NCI-H460 (cell line): ENCODE measurements at regions not wholly inside any gene's neighbourhood (a gene's known extent, or its start where the extent isn't known, plus 50 kb on each side); places are given as distances from the start of the nearest gene placed in this dataset.
"Not testable (repeated sequence)": the region's sequence is repeated elsewhere in the genome, so short reads cannot be mapped to it uniquely, and the experiment has no call there.

ENCODE experiments used
- DNase-seq: peaks from one replicate; pipeline ENCODE4 v3.0.0-alpha.2; 2016; ENCODE audit warnings: low read depth; ENCODE audit errors: extremely low read depth

DNA sequence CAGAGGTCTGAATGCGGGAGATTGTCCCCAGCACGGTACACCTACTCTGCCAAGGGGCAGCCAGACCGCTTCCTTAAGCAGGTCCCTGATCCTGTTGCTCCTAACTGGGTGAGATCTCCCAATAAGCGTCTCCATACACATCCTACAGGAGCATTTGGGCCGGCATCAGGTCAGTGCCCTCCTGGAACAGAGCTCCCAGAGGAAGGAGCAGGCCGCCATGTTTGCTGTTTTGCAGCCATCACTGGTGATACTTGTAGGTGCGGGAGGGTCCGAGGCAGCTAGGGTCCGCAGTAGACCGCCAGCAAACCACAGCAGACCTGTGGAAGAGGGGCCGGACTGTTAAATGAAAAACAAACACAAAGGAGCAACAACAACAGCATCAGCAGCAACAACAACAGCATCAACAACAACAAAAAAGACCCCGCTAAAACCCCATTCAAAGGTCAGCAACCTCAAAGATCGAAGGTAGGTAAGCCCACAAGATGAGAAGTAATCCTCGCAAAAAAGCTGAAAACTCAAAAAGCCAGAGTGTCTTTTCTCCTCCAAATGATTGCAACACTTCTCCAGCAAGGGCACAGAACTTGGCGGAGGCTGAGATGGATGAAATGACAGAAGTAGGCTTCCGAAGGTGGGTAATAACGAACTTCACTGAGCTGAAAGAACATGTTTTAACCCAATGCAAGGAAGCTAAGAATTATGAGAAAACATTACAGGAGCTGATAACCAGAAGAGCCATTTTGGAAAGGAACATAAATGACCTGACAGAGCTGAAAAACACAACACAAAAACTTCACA is 79.0 kb upstream of the CDH7 start:
- no peak for DNase-seq

DNA sequence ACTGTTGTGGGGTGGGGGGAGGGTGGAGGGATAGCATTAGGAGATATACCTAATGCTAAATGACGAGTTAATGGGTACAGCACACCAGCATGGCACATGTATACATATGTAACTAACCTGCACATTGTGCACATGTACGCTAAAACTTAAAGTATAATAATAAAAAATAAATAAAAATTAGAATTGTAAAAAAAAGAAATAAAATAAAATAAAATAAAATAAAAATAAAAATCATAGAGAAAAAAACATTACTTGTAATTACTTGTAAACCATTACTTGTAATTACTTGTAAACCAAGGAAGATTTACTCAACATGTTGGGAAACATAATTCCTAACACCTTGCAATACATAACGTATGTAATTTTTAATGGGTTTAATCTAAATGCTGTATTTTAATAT is 80.7 kb upstream of the CDH7 start:
- not testable (repeated sequence) for DNase-seq

DNA sequence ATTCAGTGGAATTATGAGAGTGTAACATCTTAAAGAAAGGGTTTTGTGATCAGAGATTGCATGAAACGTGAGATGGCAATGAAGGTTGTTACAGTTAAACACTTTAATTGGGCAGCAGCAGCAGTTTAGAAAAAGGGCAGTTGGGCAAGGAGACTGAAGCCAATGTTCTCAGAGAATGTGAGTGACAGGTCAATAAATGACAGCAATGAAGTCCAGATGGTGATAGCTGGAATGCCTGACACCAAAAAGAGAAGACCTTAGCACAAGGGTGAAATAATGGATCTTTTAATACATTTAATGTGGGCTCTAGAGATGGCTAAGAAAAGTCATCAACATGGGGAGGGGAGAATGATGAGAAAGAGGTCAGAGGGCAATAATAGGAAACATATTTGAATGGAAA is 89.4 kb upstream of the CDH7 start:
- DNase-seq: no peak

DNA sequence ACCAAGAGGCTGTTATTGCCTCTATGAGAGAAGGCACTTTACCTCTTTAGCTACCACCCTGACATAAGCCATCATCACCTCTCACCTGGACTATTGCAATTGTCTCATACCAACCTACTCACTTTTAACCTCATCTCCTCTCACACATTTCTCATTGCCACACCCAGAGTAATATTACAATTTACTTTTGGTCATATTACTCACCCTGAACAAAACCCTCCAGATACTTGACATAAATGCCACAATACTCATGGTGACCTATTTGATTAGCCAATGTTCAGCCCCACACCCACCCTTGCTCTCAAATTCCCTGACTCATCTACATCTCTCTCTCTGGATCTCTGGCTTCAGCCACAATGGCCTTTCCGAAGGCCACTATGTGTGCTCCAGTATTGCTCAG is 90.9 kb upstream of the CDH7 start:
- DNase-seq: no peak

DNA sequence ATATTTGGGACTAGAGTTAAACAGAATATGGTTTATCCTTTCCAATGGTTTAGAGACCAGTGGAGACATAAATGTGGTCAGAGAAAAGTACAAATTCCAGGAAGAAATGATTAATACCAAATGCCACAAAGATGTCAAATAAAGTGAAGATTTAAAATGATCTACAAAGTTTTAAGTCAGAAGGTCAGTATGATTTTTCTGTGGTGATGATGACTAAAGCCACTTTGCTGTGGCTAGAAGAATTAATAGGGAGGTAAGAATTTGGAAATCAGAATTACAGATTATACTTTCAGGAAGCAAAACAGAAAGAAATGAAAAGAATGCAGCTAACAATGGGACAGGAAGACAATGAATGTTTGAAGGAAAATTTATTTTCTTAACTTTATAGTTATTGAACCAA is 91.5 kb upstream of the CDH7 start:
- DNase-seq: no peak

DNA sequence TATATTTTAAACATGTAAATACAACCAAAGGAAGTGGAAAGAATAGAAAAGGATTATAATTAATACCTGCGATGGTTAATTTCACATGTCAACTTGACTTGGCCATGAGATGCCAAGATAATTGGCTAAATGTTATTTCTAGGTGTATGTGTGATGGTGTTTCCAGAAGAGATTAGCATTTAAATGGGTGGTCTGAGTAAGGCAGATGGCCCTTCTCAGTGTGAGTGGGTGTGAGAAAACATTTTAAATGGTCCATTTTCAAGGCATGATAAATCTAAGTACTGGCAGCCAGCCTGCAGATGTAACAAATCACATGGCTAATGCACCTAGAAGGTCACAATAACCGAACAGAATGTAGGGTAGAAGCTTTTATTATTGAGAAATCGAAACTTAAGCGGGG is 99.6 kb upstream of the CDH7 start:
- DNase-seq: no peak

DNA sequence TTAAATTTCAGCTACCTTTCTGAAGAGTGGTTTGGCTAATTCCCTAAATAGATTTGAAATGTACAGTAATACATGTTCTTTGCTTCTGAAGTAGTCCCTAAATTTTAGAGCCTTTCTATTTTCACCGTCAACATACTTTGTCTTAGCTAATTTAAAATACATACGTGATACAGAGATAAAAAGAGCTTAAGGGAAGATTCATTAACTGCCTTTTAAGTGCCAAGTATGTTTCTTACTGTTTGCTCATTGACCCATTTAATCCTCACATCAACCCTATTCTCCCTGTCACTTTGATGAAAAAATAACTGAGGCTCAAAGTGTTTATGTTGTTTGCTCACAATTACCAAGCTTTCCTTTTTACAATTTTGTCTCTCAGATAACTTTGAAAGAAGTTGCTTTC is 118.6 kb upstream of the CDH7 start:
- no peak for DNase-seq

DNA sequence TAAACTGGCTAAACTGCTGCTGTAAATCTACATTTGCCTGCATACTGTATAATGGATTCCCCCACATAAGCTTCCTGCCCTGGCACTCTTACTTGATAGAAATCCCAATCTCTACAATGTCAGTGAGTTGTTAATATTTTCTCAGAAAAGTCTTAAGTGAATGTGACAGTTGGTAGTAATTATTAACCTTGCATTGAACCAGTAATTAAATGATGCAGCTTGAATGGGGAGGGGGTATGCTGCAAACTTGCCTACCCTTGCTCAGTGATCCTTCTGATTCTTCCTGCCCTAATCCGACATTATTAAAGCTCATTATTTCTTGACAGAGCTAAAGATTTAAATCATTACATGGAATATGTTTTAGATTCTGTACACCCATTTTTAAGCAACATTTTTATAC is 119.0 kb upstream of the CDH7 start:
- DNase-seq: no peak

DNA sequence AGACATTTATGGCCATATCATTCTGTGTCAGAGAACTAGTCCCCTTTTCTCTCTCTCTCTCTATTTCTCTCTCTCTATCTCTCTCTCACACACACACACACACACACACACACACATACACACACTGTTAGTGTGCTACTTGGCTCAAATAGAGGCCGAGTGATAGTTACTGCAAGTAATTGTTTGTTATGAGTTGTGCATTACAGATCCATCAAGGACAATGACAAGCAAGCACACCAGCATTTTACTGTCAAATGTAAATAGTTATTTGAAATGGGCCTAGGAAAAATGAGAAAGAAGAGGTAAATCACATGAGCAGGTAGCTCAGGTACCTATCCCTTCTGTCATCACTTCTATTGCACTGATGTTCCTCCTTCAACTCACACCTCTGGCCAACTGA is 122.4 kb upstream of the CDH7 start:
- no peak for DNase-seq

DNA sequence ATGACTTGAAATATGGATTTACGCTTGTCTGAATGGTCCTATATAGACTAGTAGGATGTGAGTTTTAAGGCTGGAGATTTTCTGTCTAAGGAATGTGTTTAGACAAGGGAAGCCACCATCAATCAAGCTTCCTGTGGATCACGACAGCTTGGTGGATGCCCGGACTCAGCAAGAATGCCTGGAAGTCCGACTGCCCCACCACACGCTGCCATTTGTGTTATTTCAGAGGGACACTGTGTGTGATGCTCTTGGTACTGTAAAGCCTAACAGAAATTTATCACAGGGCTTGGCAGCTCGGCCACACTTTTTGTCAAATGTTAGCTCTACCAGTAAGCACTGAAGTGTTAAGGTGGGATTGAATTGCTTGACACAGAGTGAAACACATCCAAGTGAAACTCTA is 127.1 kb upstream of the CDH7 start:
- DNase-seq: no peak

DNA sequence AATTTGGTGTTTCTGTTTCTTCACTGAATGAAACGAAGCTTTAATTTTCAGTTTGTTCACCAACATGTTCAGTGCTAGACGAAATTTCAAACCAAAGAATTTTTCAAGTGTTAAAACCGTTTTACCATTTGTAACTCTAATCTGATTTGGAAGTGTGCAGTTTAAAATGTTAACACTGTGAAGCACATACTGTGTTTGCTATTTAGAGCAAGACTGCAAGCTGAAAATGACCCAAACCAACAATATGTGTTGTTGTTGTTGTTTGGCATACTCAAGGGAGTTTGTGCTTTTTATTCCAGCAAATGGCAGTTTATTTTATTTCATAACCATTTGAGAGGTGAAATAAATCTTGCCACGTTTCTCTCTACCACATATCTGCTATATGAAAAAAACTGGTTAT is 128.4 kb upstream of the CDH7 start:
- no peak for DNase-seq

DNA sequence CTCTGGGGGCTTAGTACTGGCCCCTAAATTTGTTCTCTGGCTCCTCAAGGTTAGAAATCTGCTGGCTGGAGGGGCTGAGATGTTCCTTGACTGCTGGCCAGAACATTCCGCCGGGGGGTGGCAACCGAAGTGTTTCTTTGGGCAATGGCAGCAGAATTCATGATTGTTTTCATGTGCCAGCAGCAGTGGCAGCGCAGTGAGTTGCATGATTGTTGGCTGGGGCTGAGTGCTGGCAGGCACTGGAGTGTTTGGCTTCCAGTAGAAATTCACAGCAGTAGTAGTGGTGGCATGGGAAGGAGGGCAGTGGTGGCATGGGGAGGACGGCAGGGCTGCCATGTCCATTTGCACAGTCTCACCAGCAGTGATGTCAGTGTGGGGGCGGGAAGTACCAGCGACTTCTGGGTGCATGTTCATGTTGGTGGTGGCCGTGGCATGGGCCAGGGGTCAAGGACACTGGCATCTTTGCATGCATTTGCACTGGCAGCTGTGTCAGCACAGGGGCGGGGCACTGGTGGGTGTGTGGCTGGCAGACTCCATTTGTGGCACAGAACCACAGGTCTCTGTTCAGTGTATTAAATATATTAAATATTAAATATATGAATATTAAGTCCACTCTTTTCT is 130.6 kb upstream of the CDH7 start:
- DNase-seq: no peak

DNA sequence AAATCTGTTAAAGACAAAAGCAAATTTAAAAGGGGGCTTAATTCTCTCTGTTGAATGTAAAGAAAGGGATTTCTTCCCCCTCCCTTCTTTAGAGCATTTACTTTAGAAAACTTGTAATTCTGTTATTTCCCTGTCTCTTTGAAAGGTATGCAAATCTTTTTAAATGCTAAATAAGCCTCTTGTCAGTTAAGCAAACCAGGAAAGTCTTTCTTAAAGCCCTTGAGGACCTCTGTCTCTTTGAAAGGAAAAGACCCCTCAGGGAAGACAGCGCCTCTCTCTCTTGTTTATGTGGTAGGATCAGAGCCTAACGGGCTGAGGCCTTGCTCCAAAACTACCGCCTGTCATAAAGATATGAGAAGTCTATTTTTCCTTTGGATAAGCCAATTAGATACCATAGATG is 139.9 kb upstream of the CDH7 start:
- no peak for DNase-seq

DNA sequence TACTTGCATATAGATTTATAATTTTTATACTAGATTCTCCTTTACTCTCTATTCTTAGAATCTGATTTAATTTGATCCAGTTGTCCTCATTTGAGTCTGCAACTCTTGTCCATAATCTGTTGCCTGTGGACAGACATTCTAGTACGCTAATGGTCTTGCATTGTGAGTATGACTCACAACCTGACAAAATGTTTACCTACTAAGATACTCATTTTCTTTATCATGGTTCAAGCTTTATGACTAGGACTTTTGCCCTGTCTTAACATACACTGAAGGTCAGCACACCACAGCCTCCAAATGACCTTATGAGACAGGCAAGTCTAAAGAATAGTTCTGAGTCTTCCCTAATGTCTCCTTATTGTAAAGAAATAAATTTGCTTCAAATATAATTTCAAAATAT is 142.3 kb upstream of the CDH7 start:
- DNase-seq: no peak

DNA sequence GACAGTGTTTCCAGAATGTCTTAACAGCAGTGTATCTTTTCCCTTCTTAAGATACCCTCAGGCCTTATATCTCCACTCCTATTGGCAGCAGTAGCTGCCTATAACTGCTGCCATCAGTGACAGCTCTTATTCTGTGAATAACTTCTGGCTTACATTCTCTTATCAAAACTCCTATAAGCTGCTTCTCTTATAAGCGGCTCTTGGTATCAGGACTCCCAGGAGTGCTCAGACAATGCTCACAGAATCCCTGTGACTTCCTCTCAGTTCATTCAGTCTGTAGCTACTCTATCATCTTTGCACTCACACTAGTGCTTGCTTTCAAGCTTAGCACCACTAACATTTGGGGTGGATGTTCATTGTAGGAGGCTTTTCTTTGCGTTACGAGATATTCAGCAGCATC is 143.7 kb upstream of the CDH7 start:
- no peak for DNase-seq

DNA sequence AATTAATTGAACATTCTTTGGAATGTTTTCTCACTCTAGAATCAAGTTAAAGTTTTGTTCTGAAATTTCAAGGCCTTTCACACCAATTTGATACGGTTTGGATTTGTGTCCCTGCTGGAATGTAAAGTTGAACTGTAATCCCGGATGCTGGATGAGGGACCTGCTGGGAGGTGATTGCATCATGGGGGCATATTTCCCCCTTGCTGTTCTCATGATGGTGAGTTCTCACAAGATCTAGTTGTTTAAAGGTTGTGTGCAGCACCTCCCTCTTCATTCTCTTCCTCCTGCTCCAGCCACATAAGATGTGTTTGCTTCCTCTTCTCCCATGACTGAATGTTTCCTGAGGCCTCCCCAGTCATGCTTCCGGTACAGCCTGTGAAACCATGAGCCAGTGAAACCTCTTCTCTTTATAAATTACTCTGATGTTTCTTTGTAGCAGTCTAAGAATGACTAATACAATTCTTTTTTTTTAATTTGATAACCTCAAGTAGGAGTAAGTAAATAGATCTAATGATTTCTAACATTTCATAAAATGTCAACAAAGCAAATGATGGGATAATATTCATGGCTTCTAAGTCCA is 144.2 kb upstream of the CDH7 start:
- DNase-seq: no peak

DNA sequence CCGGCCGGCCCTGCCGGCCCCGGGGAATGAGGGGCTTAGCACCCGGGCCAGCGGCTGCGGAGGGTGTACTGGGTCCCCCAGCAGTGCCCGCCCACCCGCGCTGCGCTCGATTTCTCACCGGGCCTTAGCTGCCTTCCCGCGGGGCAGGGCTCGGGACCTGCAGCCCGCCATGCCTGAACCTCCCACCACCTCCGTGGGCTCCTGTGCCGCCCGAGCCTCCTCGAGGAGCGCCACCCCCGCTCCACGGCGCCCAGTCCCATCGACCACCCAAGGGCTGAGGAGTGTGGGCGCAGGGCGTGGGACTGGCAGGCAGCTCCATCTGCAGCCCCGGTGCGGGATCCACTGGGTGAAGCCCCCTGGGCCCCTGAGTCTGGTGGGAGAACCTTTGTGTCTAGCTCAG is 145.5 kb upstream of the CDH7 start:
- not testable (repeated sequence) for DNase-seq

DNA sequence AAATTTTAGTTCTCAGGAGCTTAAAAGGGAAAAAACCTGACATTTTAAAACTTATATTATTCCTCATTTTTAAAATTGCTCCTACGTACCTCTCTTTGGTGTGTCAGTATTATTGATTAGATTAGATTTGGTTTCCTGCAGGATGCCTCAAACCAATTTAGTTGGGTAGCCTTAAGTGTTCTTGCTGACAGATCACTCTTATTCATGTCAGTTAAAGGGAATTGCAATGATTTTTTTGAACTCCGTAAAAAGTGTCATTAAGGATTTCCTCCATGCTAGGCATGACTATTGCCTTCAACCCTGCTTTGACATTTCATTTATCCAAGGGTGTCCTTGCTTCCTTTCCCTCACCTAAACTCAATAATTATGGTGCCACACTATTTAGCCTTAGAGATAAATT is 149.0 kb upstream of the CDH7 start:
- no peak for DNase-seq

DNA sequence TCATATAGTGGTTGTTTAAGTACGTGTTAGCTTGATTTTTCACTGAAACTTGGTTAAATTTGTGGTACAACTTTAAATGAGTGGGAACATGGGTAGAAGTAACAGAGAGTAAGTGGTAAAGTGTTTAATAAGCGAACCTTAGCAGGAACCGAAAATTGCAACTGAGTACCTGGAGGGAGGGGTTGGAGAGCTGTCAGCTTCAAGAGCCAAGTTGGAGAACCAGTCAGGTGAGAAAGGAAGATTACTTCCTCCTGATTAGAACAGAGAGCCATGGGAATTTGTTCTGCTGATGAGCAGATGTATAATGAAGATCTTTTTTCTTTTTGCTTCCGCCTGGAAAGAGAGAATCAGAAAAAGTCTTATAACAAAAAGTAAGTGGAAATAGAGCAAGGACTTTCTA is 158.4 kb upstream of the CDH7 start:
- DNase-seq: no peak

DNA sequence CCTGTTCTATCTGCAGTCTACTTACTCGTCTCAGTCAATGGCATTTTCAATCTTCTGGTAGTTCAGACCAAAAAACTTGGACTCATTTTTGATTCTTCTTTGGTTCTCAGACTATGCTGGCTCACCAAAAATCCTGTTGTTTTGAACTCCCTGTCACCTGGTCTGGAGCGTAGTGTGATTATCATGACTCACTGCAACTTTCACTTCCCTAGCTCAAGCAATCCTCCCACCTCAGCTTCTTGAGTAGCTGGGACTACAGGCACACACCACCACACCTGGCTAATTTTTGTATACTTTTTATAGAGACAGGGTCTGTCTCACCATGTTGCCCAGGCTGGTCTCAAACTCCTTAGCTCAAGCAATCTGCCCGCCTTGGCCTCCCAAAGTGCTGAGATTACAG is 163.3 kb upstream of the CDH7 start:
- no peak for DNase-seq

DNA sequence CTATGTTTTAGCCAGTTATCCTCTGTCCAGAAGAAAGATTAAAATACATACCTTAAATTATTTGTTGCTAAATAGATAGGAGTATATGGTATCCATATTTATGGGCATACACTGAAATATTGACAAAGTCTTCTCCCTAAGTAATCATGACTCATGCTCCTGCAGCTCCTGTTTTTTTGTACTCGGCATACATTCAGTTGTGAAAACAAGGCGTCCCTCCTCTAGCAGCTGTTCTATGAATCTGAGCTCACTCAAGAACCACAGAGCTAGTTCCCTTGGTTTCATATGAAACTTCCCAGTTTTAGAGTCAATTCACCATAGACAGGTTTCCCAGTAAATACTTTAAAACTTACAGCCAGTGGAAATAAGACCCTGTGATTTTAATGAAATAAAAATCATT is 168.7 kb upstream of the CDH7 start:
- DNase-seq: not testable (repeated sequence)

DNA sequence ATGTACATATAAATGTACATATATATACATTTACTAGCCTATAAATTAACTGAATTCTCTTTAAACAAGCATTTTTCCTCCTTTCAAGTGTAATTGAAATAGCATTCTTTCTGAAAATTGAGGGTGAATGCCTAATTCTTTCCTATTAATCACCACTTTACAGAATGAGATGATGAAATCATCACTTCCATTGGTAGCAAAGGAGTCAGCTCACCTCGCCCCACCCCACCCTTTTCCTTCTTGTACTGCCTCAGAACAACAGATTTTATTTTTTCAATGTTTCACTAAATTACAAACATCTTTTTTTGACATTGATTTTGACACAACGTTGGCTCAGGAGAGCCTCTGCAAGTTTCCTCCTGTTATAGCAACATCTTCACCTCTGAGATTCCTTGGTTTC is 181.9 kb upstream of the CDH7 start:
- no peak for DNase-seq
